ENCODE measurements at regions not wholly inside any gene's neighbourhood (a gene's known extent, or its start where the extent isn't known, plus 50 kb on each side); places are given as distances from the start of the nearest gene placed in this dataset.

DNA sequence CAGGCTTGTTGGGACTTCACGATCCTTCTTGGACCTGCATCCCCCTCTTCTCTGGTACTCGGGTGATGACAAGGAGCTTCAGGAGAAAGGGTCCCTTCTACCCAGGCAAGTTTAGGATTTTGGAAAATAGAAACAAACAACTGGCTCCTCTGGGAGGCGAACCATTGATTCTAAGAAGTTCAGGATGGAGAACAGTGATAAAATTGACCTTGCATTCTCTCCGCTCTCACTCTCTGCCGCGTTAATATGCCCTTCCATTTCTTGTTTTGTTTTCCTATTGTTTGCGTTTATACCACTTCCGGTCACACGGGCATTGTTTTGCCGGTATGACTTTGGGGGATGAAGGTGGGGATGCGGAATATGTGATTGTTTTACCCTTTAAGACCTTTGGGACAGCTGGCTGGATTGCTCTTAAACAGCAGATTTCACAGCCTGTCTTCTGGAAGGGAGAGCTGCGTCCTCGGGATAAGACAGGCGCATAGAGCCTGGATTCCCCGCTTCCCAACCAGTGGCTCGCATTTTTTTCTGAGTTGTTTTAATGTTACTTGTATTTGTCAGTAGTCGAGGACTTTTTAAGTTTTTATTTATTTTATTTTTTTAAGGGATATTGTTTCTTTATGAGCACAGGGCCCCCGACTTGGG lies 144.3 kb upstream of the ZNF184 start:
- TF ChIP-seq JUND (IDR thresholded peaks at IDR 0.05) (no peak), EGR1 (IDR thresholded peaks at IDR 0.05; ENCODE audit: low read depth in 2 of 2) (no peak), RAD21 (IDR thresholded peaks at IDR 0.05) (no peak), SP1 (IDR thresholded peaks at IDR 0.05) (no peak)
- TF ChIP-seq, protein P1, sequence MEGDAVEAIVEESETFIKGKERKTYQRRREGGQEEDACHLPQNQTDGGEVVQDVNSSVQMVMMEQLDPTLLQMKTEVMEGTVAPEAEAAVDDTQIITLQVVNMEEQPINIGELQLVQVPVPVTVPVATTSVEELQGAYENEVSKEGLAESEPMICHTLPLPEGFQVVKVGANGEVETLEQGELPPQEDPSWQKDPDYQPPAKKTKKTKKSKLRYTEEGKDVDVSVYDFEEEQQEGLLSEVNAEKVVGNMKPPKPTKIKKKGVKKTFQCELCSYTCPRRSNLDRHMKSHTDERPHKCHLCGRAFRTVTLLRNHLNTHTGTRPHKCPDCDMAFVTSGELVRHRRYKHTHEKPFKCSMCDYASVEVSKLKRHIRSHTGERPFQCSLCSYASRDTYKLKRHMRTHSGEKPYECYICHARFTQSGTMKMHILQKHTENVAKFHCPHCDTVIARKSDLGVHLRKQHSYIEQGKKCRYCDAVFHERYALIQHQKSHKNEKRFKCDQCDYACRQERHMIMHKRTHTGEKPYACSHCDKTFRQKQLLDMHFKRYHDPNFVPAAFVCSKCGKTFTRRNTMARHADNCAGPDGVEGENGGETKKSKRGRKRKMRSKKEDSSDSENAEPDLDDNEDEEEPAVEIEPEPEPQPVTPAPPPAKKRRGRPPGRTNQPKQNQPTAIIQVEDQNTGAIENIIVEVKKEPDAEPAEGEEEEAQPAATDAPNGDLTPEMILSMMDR (IDR thresholded peaks at IDR 0.05; ENCODE audit: low read depth, low read length, missing input control) = no peak
- TF ChIP-seq, protein P2, sequence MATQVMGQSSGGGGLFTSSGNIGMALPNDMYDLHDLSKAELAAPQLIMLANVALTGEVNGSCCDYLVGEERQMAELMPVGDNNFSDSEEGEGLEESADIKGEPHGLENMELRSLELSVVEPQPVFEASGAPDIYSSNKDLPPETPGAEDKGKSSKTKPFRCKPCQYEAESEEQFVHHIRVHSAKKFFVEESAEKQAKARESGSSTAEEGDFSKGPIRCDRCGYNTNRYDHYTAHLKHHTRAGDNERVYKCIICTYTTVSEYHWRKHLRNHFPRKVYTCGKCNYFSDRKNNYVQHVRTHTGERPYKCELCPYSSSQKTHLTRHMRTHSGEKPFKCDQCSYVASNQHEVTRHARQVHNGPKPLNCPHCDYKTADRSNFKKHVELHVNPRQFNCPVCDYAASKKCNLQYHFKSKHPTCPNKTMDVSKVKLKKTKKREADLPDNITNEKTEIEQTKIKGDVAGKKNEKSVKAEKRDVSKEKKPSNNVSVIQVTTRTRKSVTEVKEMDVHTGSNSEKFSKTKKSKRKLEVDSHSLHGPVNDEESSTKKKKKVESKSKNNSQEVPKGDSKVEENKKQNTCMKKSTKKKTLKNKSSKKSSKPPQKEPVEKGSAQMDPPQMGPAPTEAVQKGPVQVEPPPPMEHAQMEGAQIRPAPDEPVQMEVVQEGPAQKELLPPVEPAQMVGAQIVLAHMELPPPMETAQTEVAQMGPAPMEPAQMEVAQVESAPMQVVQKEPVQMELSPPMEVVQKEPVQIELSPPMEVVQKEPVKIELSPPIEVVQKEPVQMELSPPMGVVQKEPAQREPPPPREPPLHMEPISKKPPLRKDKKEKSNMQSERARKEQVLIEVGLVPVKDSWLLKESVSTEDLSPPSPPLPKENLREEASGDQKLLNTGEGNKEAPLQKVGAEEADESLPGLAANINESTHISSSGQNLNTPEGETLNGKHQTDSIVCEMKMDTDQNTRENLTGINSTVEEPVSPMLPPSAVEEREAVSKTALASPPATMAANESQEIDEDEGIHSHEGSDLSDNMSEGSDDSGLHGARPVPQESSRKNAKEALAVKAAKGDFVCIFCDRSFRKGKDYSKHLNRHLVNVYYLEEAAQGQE (IDR thresholded peaks at IDR 0.05) = no peak
- TF ChIP-seq, protein P3, sequence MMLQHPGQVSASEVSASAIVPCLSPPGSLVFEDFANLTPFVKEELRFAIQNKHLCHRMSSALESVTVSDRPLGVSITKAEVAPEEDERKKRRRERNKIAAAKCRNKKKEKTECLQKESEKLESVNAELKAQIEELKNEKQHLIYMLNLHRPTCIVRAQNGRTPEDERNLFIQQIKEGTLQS (IDR thresholded peaks at IDR 0.05) = no peak
